GM23248 (cell line): ENCODE measurements at regions not wholly inside any gene's neighbourhood (a gene's known extent, or its start where the extent isn't known, plus 50 kb on each side); places are given as distances from the start of the nearest gene placed in this dataset.

Experiments
- EZH2 ChIP-seq: fragments of 200-600 bp; sonication (generic); IDR thresholded peaks from 2 replicates; pipeline ENCODE4 v1.6.1; 2018; ENCODE audit warnings: antibody characterized with exemption, mild to moderate bottlenecking; ENCODE audit not compliant: insufficient read depth, poor library complexity, severe bottlenecking
- EZH2phosphoT487 ChIP-seq: fragments of 200-600 bp; sonication (generic); IDR thresholded peaks from 2 replicates; pipeline ENCODE4 v1.6.1; 2018; ENCODE audit warnings: antibody characterized with exemption, moderate library complexity, mild to moderate bottlenecking, low read depth; ENCODE audit not compliant: insufficient read depth

DNA sequence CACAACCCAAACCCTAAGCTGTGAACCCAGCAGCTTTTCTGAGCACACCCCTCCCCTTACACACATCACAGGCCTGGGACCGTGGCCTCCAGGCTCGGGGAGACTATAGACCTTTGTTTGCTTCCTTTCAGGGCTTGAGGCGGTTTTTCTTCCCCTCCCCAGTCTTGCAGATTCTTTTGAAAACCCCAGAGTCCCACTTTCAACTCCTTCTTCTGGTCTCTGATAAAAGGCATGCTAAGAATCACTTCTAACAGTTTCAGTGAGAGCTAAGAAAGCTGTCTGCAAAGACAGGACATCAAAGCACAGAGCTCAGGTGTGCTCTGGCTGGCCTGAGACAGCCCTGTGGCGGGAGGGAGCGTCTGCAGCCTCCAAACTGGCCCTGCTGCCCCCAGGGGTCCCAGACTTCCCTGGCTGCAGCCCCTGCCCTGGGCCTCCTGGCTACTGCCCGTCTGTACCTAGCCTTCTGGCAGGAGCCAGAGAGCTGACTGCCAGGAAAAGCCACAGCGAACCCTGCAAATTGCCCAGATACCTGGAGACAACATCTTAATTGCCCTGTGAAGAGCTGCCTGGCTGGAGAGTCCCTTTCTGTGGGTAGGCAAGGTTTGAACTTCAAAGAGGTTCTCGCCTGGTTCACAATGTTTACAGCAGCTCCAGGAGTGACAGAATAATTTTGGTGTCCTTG lies 138.9 kb downstream of the GADD45G start:
- TF ChIP-seq EZH2 (no peak), EZH2phosphoT487 (no peak)
